Activated B cell treated with CpG ODN at 0.5 μM for 24 hours (primary cell): ENCODE measurements at regions not wholly inside any gene's neighbourhood (a gene's known extent, or its start where the extent isn't known, plus 50 kb on each side); places are given as distances from the start of the nearest gene placed in this dataset.
"Not testable (repeated sequence)": the region's sequence is repeated elsewhere in the genome, so short reads cannot be mapped to it uniquely, and the experiment has no call there.

Source experiments
- ATAC-seq: fragments of 200-7000 bp; cut with Tn5 transposase; one replicate; pipeline ENCODE4 v1.10.0; 2021; ENCODE audit warnings: low read depth, mild to moderate bottlenecking, moderate library complexity
- CTCF ChIA-PET: fragments of 350-600 bp; sonication (Branson Sonifier 250); formaldehyde crosslinking; loops from one replicate; lab custom pipeline; 2021; ENCODE audit warnings: antibody characterized with exemption; lab: Charles Lee
- POLR2A ChIA-PET: fragments of 350-600 bp; sonication (Branson Sonifier 250); formaldehyde crosslinking; loops from one replicate; lab custom pipeline; 2021; ENCODE audit warnings: antibody characterized with exemption; lab: Charles Lee
- DNase-seq: peaks from one replicate; pipeline ENCODE4 v3.0.0; 2022
- H3K27ac Mint-ChIP-seq: one replicate; pipeline ENCODE4 v1.8.0; 2020; ENCODE audit warnings: mixed read lengths
- H3K27me3 Mint-ChIP-seq: one replicate; pipeline ENCODE4 v1.8.0; 2021; ENCODE audit warnings: mixed read lengths
- H3K36me3 Mint-ChIP-seq: one replicate; pipeline ENCODE4 v1.8.0; 2021; ENCODE audit warnings: low read depth, mixed read lengths
- H3K4me1 Mint-ChIP-seq: one replicate; pipeline ENCODE4 v1.8.0; 2021; ENCODE audit warnings: mixed read lengths
- H3K4me3 Mint-ChIP-seq: one replicate; pipeline ENCODE4 v1.8.0; 2020; ENCODE audit warnings: mild to moderate bottlenecking, mixed read lengths
- H3K9me3 Mint-ChIP-seq: one replicate; pipeline ENCODE4 v1.8.0; 2020; ENCODE audit warnings: mixed read lengths
- CTCF ChIP-seq: fragments of 200-600 bp; IDR thresholded peaks from one replicate; pipeline ENCODE4 v1.8.0; 2022; ENCODE audit warnings: antibody characterized with exemption, mild to moderate bottlenecking
- intact Hi-C: fragments of 100-400 bp; cut with micrococcal nuclease; formaldehyde crosslinking; loops from one replicate; pipeline ENCODE4 v1.15.1; 2024

DNA sequence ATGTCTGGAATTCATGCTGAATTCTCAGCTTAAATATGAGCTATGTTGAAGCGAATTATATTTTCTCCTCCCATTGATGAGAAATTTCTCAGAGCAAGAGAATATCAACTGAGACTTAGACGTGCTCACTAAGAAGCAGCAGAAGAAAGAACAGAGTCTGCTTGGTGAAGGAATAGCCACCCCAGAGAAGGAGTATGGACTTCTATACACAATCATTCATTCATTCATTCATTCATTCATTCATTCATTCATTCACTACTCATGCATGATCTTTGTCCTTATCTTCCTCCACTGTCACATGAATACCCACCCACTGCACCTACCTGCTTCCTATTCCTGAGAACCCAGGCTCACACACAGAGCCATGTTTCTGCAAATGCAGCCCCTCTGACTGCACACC is 206.6 kb downstream of the DEPDC1B start:
- Mint-ChIP-seq H3K9me3 (no peaks in the 10 kb centered on the region), H3K36me3 (no peaks in the 10 kb centered on the region)
- DNase-seq: no peak

DNA sequence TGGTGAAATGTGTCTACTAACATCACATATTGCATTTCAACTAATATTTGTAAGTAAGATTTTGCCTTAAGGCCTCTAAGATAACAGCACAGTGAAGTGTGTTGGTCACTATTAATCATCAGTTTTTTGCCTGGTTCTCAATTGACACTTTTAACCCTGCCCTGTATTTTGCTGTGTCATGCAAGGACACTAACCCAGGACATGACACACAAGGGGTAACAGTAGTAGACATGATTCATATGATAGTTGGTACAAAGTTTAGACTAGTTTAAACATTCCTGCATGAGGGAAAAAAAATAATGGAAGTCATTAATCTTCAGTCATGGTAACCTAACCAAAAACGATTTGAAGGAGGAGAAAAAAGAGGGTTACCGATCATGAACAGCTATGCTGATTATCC is 207.0 kb downstream of the DEPDC1B start:
- Mint-ChIP-seq H3K4me3 (no peak overlapping the region), H3K27ac (no peak overlapping the region), H3K4me1 (peaks cover 33% of the 10 kb centered on the region), H3K9me3 (no peaks in the 10 kb centered on the region), H3K27me3 (no peaks in the 10 kb centered on the region), H3K36me3 (no peaks in the 10 kb centered on the region)
- ATAC-seq (no peak), DNase-seq (no peak)
- intact Hi-C loops: loop anchor here (5.0 kb wide), 1 partner anchor 44 kb away; no protein-coding TSS in a partner anchor
- CTCF ChIA-PET: no interaction called here
- no peak for TF ChIP-seq CTCF
- POLR2A ChIA-PET: no interaction called here

More for the DNA sequence above, 206.6 kb downstream of the DEPDC1B start:
- CTCF ChIA-PET: no interaction called here
- no peak for TF ChIP-seq CTCF
- peaks cover 33% of the 10 kb centered on the region for H3K4me1 Mint-ChIP-seq
- no peaks in the 10 kb centered on the region for H3K27me3 Mint-ChIP-seq
- peak overlapping the region; percentile 6 for H3K27ac Mint-ChIP-seq
- H3K4me3 Mint-ChIP-seq: no peak overlapping the region
- ATAC-seq: no peak
- POLR2A ChIA-PET: no interaction called here
- intact Hi-C loops: loop anchor here (5.0 kb wide), 1 partner anchor 44 kb away; no protein-coding TSS in a partner anchor

GRCh38 chr5:60492358-60492757 is 207.6 kb downstream of the DEPDC1B start:
- H3K27ac Mint-ChIP-seq, CTCF ChIA-PET, ATAC-seq, H3K36me3 Mint-ChIP-seq, DNase-seq, H3K27me3 Mint-ChIP-seq, H3K9me3 Mint-ChIP-seq, H3K4me3 Mint-ChIP-seq: not testable (repeated sequence)
- intact Hi-C loops: loop anchor here (5.0 kb wide), 1 partner anchor 45 kb away; no protein-coding TSS in a partner anchor
- peaks cover 33% of the 10 kb centered on the region for H3K4me1 Mint-ChIP-seq
- POLR2A ChIA-PET: interaction anchor here (1.1 kb wide), 1 partner anchor 40 kb away, joined by 5 read pairs; no protein-coding TSS in a partner anchor

GRCh38 chr5:60490597-60491166 is 209.3 kb downstream of the DEPDC1B start:
- CTCF ChIA-PET: no interaction called here
- intact Hi-C loops: loop anchor here (5.0 kb wide), 1 partner anchor 47 kb away; no protein-coding TSS in a partner anchor
- Mint-ChIP-seq H3K4me3 (no peak overlapping the region), H3K27ac (no peak overlapping the region), H3K27me3 (no peaks in the 10 kb centered on the region), H3K4me1 (peaks cover 28% of the 10 kb centered on the region), H3K9me3 (no peaks in the 10 kb centered on the region), H3K36me3 (no peaks in the 10 kb centered on the region)
- TF ChIP-seq CTCF: no peak
- no peak for ATAC-seq
- POLR2A ChIA-PET: no interaction called here
- no peak for DNase-seq

DNA sequence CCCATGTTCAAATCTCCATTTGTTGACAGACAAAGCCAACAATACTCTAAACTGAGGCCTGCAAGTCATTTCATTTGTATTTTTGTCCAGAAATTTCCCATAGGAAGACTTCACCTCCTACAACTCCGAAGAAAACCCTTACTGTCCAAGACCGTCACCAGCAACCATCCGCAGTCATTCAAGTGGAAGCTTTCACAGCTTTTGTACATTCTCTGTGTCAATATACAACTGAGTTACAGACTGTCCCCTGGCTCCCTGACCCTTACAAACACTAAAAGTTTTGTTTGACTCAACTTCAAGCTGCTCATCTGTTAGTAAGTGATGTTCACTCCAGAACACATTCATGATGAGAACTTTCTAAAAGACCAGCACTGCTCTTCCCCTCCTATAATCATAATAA is 210.1 kb downstream of the DEPDC1B start:
- TF ChIP-seq CTCF: no peak
- ATAC-seq (no peak), DNase-seq (no peak)
- Mint-ChIP-seq H3K4me1 (peaks cover 20% of the 10 kb centered on the region), H3K9me3 (no peaks in the 10 kb centered on the region), H3K4me3 (no peak overlapping the region), H3K27me3 (no peaks in the 10 kb centered on the region), H3K27ac (no peak overlapping the region), H3K36me3 (no peaks in the 10 kb centered on the region)
- intact Hi-C loops: loop anchor here (5.0 kb wide), 1 partner anchor 47 kb away; no protein-coding TSS in a partner anchor
- POLR2A ChIA-PET: no interaction called here
- CTCF ChIA-PET: no interaction called here
